Posterior cingulate gyrus (tissue), 11 donors: ENCODE measurements at regions not wholly inside any gene's neighbourhood (a gene's known extent, or its start where the extent isn't known, plus 50 kb on each side); places are given as distances from the start of the nearest gene placed in this dataset.
"Not testable (repeated sequence)": the region's sequence is repeated elsewhere in the genome, so short reads cannot be mapped to it uniquely, and the experiment has no call there.

Experiments used
- DNase-seq, 10 donors: peaks; one replicate each; pipeline versions ENCODE4 v3.0.0 to v3.0.0-alpha.2; 2020 to 2021; ENCODE audit warnings: mixed read lengths in 3 of 10
- intact Hi-C: fragments of 100-400 bp; cut with DNase I; formaldehyde crosslinking; loops from one replicate; pipeline ENCODE4 v1.15.1; 2023

DNA sequence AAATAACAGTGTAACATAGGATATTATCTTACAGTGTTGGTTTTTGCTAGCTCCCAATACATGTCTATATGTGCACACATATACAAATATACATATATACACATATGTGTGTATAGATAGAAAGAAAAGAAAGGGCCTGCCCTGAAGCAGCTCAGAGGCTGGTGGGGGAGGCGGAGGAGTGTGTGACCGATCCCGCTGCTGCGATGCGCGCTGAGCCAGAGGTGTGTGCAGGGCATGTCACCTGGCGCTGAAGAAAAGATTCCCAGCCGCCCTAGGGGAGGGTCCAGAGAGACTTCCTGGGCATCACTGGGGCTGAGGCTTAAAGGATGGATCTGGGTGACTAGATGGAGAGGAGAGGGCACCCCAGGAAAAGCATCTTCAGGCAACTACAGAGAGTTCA, 110.2 kb downstream of the FAM50B start:
- intact Hi-C loops, result no loop called here
- no peak for DNase-seq

DNA sequence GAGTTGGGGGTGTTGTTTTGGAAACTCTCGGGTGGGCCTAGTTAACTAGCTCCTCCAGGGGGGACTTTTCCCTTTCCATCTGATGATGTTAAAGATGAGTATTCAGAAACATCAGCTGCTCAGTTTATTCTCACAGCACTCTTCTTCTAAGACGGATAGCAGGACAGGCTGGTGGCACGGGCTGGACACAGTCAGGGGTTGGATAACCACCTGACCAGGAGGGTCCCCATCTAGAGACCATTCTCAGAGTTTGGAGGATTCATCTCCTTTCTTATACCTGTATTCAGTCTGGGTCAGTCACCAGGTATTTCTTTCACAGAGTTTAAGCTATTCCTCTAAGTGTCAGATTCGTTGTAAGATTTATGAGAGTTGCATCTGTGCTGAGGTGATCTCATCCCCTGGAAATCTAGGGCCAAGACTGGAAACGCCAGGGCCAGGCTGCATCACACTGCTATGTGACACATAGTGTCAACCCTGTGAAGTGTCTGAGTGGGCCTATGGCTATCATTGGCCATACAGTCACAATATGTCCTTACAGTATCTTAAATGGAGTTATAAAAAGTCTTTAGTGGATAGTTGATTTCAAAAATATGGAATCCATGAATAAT, 111.7 kb downstream of the FAM50B start:
- DNase-seq, result no peak
- intact Hi-C loops, result no loop called here

DNA sequence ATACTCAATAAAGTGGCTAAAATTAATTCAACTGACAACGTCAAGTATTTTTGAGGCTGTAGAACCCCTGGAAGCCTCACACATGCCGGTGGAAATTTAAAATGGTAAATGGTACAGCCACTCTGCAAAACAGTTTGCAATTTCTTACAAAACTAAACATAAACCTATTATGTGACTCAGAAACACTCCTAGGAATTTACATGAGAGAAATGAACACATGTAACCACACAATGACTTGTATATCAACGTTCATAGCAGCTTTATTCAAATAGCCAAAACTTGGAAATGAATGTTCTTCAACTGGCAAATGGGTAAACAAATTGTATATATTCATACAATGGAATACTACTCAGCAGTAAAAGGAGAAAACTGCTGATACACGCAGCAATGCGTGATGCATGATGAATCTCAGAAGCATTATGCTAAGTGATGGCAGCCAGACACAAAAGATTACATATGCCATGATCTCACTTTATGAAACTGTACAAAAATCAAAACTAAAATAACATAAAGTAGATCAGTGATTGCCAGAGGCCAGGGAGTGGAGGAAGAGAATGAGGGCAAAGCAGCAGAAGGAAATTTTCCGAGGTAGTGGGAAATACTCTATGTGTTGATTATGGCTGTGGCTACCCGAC, 112.5 kb downstream of the FAM50B start:
- intact Hi-C loops, result no loop called here

DNA sequence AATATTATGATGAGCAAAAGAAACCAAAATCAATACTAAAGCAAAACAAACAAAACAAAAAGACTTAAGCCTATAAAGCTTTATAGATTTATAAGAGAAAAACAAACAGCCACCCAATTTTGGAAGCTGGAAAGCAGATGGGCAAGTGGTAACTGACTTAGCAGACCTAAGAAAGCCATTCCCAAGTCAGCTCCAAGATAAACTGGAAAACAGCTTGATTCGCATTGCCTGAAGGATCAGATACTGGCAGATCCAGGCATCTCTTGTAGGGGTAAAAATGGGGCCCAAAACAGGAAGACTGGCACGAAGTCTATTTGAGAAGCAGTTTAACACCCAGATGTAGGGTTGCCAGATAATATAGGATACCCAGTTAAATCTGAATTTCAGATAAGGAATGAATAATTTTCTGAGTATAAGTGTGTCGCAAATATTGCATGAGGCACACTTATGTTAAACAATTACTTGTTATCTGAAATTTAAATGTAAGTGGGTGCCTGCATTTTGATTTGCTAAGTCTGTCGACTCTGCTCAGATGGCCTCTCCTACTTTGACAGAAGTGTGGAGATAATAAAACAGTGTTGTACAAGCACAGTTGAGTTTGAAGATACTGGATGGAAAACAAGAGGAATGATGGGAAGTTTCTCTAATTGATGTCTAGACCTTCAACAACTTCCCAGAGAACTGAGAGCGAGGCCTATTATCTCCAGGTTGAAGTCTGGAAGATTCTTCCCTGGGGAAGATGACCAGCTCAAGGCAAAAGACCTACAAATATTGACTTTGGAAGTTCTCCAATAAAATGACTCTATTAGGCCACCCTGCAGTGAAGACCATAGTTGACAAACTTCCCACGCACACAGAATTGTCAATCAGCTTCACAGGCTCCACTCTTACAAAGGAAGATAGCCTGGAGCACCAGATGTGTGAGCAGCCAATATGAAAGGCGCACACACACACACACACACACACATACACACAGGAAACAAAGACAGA, 113.4 kb downstream of the FAM50B start:
- no peak for DNase-seq
- intact Hi-C loops, result no loop called here

More for the DNA sequence above, 112.5 kb downstream of the FAM50B start:
- DNase-seq, result no peak

DNA sequence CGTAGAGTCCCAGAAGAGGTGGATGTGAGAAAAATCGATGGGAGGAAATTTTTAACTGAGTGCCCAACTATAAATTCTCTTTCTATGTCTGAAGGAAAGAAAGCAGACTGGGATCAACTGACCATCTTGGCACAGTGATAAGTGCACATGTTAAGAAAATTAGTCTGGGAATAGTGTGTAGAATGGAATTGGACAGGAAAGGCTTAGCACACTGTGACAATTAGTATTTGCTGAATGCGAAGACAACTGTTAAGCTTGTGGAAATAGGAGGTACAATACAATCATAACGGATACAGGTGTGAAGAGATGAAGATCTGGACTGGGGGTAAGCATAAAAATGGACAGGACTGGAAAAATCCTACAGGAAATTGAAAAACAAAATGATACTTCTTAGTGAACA, 114.3 kb downstream of the FAM50B start:
- DNase-seq, result no peak
- intact Hi-C loops, result no loop called here

DNA sequence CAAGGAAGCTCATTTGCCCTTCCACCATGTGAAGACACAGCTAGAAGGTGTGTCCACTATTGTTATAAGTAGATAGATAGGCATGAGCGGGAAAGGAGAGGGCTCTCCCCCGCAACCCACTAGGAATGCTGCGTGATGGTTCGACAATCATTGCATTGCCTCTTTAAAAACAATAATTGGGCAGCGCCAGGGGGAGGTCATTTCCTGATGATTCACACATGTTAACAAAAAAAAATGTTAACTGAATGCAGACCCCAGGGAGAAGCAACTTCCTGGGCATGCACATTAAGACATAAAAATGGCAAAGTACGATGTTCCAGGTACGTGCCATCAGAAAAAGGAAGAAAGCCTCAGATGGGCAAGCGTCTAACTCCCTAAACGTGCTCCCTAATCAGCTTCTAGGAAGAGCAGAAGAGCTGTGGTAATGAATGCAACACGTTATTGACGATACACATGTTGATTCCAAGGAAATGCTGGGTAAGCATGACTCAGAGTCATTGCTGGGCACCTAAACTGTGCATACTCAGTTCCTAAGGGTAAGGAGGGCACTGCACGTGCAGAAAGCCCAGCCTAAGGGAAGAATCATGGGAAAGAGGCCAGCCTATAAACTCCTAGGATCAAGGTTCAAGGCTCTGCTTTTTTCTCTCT, 113.7 kb downstream of the FAM217A start:
- intact Hi-C loops, result no loop called here
- no peak for DNase-seq

DNA sequence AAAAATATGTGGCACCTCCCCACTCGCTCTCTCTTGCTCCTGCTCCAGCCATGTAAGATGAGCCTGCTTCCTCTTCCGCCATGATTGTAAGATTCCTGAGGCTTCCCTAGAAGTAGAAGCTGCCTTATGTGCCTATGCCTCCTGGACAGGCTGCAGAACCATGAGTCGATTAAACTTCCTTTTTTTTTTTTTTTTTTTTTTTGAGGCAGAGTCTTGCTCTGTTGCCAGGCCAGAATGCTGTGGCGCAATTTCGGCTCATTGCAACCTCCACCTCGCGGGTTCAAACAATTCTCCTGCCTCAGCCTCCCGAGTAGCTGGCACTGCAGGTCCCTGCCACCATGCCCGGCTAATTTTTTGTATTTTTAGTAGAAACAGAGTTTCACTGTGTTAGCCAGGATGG, 112.5 kb downstream of the FAM217A start:
- intact Hi-C loops, result no loop called here
- DNase-seq, result no peak

DNA sequence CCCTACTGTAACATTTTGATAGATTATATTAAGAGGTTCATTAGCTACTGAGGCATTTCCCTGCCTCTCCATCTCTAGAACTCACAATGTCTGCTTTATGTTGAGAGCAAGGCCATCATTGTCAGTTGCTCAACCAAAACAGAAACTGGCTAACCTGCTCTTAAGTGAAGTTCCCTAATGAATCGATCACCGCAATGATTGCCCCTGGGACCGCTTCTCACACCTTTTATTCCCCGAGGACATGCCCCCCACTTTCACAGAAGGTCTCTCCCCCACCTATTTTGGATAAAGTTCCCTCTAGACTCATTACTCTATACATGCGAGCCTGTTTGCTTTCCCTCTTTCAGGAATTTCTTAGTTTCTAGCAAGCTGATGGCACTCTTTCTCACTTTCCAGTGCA, 108.8 kb downstream of the FAM217A start:
- no peak for DNase-seq
- intact Hi-C loops, result no loop called here

DNA sequence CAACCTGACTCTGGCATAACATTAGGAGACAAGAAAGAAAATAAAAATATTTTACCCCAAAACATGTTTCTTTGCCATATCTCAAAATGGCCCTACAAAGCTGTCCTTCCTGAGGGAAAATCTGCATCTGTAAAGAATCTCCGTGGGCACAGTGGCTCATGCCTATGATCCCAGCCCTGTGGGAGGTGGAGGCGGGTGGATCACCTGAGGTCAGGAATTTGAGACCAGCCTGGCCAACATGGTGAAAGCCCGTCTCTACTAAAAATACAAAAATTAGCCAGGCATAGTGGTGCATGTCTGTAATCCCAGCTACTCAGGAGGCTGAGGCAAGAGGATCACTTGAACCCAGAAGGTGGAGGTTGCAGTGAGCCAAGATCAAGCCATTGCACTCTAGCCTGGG, 105.8 kb downstream of the FAM217A start:
- DNase-seq, intact Hi-C loops: not testable (repeated sequence)

DNA sequence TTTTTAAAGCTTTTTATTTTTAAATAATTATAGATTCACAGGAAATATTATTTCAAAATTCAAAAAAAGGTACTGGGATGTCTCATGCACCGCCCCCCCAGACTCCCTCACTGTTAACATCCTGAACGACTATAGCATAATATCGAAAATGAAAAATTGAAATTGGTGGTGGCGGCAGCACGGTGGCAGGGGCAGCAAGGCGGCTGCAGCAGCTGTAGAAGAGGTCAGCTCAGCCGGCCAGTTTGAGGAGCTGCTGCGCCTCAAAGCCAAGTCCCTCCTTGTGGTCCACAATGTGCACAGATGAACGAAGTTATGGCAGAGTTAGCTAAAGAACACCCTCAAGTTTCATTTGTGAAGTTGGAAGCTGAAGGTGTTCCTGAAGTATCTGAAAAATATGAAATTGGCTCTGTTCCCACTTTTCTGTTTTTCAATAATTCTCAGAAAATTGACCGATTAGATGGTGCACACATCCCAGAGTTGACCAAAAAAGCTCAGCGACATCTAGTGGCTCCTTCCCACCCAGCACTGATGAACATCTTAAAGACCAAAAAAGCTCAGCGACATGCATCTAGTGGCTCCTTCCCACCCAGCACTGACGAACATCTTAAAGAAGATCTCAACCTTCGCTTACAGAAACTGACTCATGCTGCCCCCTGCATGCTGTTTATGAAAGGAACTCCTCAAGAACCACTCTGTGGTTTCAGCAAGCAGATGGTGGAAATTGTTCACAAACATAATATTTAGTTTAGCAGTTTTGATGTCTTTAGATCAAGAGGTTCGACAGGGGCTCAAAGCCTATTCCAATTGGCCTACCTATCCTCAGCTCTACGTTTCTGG, 100.8 kb downstream of the FAM217A start:
- DNase-seq, result peak in 6 of 10 donors; percentile 11 to 84 (median 24)
- intact Hi-C loops, result loop anchor here (1.0 kb wide), 1 partner anchor 235 kb away; no protein-coding TSS in a partner anchor

DNA sequence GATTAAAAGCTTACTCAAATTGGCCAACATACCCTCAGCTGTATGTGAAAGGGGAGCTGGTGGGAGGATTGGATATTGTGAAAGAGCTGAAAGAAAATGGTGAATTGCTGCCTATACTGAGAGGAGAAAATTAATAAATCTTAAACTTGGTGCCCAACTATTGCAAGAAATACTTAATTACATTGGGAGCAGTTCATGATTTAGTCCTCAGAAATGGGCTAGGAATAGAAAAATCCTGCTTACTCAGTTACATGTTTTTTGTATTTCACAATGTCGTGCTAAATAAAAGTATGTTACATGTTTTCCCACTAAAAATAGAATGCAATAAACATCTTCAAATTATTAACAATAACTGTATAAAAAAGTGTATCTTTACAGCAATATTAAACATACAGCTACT, 100.0 kb downstream of the FAM217A start:
- DNase-seq, result not testable (repeated sequence)
- intact Hi-C loops, result loop anchor here (1.0 kb wide), 1 partner anchor 236 kb away; no protein-coding TSS in a partner anchor

DNA sequence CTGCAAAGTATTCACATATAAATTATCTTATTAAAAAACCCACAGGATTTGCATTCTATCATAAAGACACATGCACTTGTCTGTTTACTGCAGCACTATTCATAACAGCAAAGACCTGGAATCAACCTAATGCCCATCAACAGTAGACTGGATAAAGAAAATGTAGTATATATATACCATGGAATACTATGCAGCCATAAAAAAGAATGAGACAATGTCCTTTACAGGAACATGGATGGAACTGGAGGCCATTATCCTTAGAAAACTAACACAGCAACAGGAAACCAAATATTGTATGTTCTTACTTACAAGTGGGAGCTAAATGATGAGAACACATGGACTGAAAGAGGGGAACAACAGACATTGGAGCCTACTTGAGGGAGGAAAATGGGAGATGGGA, 97.0 kb downstream of the FAM217A start:
- intact Hi-C loops, result no loop called here
- no peak for DNase-seq

DNA sequence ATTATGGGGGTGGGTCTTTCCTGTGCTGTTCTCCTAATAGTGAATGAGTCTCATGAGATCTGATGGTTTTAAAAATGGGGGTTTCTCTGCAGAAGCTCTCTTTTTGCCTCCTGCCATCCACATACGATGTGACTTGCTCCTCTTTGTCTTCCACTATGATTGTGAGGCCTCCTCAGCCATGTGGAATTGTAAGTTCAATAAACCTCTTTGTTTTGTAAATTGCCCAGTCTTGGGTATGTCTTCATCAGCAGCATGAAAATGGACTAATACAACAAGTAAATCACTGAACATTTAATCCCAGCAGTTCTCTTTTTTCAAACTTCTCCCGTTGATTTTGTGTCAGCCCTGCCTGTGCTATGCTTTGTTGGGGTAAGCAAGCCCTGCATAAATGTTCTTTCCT, 95.2 kb downstream of the FAM217A start:
- intact Hi-C loops, result no loop called here
- DNase-seq, result no peak

DNA sequence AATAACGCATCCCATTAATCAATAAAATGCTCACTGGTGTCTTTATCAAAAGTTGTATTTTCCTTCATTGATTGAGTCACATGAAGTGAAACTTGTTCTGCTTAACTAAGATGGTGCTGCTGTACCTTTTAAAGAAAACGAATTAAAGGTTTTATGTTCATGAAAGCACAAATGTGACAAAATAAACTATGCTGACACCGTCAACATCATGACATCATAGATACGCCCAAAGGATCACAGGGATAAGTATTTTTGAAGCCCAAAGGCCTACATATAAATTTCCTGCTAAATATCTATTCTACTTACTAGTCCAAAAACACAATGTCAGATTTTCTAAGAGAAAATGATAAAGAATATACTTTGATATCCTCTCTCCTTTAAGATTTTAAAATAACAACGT, 94.4 kb downstream of the FAM217A start:
- intact Hi-C loops, result no loop called here
- no peak for DNase-seq

DNA sequence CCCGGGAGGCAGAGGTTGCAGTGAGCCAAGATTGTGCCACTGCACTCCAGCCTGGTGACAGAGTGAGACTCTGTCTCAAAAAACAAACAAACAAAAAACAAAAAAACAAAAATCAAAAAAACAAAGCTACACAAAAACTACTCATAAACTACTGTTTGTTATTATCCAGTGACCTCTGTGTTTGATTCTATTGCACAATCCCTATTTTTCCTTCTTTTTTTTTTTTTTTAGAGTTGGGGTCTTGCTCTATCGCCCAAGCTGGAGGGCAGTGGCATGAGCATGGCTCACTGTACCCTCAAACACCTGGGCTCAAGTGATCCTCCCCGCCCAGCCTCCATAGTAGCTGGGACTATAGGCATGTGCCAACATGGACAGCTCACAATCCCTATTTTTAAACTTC, 92.7 kb downstream of the FAM217A start:
- DNase-seq, result no peak
- intact Hi-C loops, result no loop called here

DNA sequence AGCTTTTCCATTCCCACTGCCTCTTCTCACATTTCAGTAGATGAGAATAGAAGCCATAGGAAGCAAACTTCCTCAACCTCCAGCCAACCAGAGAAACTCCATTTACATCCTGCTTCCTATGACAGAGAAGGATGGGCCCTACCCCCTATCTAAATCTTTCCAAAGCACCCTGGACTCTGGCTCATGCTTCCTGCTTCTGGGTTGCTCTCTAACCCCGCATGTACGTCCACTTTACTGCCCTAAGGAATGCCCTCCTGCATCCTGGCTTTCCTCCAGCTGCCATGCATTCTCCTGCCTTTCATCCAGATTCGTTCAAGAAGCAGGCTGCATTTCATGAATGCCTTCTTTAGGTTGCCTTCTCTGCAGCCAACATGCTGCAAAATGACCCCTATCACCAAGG, 91.9 kb downstream of the FAM217A start:
- no peak for DNase-seq
- intact Hi-C loops, result no loop called here

DNA sequence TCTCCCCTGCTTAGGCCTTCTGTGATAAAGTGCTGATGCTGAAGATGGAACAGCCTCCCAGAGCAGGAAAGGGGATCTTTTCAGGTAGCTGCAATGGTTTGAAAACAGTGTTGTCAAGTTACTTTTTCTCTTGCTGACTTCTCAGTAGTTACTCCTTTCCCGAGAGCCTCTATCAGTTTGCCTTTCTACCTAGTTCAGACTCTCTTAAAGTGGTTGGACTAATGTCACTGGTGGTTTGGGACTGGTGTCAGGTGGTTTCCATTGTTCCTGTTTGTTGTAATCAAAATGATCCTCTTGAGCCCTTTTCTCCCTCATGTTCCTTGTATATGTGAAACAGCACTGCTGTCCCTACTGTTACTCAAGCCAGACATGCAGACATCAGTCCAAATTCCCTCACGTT, 91.4 kb downstream of the FAM217A start:
- no peak for DNase-seq
- intact Hi-C loops, result no loop called here

DNA sequence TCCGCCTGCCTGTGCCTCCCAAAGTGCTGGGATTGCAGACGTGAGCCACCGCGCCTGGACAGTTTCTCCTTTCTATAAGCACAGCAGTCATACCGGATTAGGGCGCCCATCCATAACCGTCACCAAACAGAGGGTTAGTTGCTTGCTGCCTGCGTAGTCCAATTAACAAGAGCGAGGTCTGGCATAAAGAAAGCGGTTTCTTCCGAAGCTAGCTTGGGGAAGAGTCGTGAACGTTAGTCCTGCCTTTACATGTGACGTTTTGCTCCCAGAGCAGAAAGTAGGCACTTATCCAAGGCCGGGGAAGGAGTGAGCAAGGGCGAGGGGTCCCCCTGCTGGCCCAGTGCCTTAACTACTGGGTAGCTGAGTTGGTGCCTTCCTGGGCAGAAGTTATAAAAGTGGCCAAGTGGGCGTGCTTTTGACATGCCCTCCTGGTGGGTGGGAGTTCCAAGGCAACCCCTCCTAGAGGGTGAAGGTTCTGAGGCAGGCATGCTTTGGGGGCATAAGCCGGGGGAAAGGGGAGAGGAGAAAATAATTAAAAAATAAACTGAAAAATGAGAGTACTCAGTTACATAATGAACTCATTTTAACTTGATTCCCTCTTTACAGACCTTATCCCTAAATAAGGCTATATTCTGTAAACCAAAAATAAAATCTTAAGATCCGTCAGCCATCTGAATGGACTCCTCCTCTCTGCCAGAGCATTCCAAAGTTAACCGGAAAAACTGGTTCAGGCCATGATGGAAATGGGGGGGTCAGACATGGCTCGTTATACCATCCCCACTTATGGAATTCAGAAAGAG, 88.0 kb downstream of the FAM217A start:
- DNase-seq, result peak; percentile 66 to 97 (median 86)
- intact Hi-C loops, result loop anchor here (2.0 to 10.0 kb wide), 2 partner anchors 248 to 716 kb away; no protein-coding TSS in a partner anchor

DNA sequence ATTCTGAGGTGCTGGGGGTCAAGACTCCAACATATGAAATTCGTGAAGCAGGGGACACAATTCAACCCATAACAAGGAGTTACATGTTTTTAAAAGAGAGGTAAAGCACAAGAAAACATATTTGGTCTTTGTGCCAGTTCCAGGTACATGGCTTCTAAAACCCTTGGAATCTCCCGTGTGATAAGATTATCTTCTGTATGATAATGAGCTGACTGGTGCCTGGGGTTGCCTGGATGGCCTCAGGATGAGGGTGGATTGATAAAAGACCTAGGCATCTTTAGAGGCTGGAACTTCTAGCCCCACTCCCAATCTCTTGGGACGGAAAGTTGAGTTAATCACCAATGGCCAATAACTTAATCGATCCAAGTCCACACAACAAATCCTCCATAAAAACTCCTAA, 87.0 kb downstream of the FAM217A start:
- DNase-seq, result no peak
- intact Hi-C loops, result loop anchor here (2.0 to 10.0 kb wide), 2 partner anchors 249 to 717 kb away; no protein-coding TSS in a partner anchor
